Adrenal gland (tissue), 5 donors: ENCODE measurements at regions not wholly inside any gene's neighbourhood (a gene's known extent, or its start where the extent isn't known, plus 50 kb on each side); places are given as distances from the start of the nearest gene placed in this dataset.

ENCODE experiments used
- CTCF ChIP-seq, 6 experiments: fragments of 450-650 bp in 4 of 6; fragments of 200-600 bp in 2 of 6; sonication (generic) in 1 of 6; IDR thresholded peaks; 1 replicate in 5 of 6; 2 replicates in 1 of 6; pipeline versions ENCODE4 v1.5.1 to v1.8.0; 2016 to 2021; ENCODE audit warnings: antibody characterized with exemption in 6 of 6, mild to moderate bottlenecking in 2 of 6, moderate library complexity in 1 of 6
- POLR2A ChIP-seq, 2 donors: fragments of 450-650 bp; IDR thresholded peaks; one replicate each; pipeline ENCODE4 v1.6.1; 2017; ENCODE audit warnings: antibody characterized with exemption in 2 of 2, mild to moderate bottlenecking in 2 of 2, moderate library complexity in 1 of 2
- donor health status: DM: no; HTN: no; CAD: no.

- no peak for TF ChIP-seq CTCF (IDR thresholded peaks at IDR 0.05)
- no peak for TF ChIP-seq POLR2A (IDR thresholded peaks at IDR 0.05)
These were observed 444.6 kb upstream of the MEF2C start for GRCh38 chr5:89327608-89328007.
